ENCODE measurements at regions not wholly inside any gene's neighbourhood (a gene's known extent, or its start where the extent isn't known, plus 50 kb on each side); places are given as distances from the start of the nearest gene placed in this dataset.

- H3K9ac ChIP-seq, result no peak overlapping the region
- H3K4me1 ChIP-seq (ENCODE audit: low read depth, poor library complexity, severe bottlenecking), result no peaks in the 10 kb centered on the region
- no peaks in the 10 kb centered on the region for H4K20me1 ChIP-seq (ENCODE audit: insufficient read depth)
- H3K36me3 ChIP-seq (ENCODE audit: insufficient read depth), result no peaks in the 10 kb centered on the region
- H3K4me2 ChIP-seq, result no peak overlapping the region
- no peak overlapping the region for H3K4me3 ChIP-seq (IDR thresholded peaks at IDR 0.05; ENCODE audit: insufficient read depth, low read depth, low read length)
- no peaks in the 10 kb centered on the region for H3K27me3 ChIP-seq (ENCODE audit: insufficient read depth, low read depth)
- H2AFZ ChIP-seq (ENCODE audit: low read depth), result no peak overlapping the region
- TF ChIP-seq CTCF (conservative IDR thresholded peaks at IDR 0.05; ENCODE audit: low read depth, low read length), result no peak
- H3K27ac ChIP-seq, result no peak overlapping the region
- no peaks in the 10 kb centered on the region for H3K79me2 ChIP-seq (ENCODE audit: insufficient read depth, low read depth)
Measured at GRCh38 chr6:169139179-169139971, 114.3 kb downstream of the THBS2 start.

- no peaks in the 10 kb centered on the region for H3K79me2 ChIP-seq (ENCODE audit: insufficient read depth, low read depth)
- no peak for TF ChIP-seq CTCF (conservative IDR thresholded peaks at IDR 0.05; ENCODE audit: low read depth, low read length)
- H3K4me2 ChIP-seq, result no peak overlapping the region
- no peak overlapping the region for H3K4me3 ChIP-seq (IDR thresholded peaks at IDR 0.05; ENCODE audit: insufficient read depth, low read depth, low read length)
- H2AFZ ChIP-seq (ENCODE audit: low read depth), result no peak overlapping the region
- no peak overlapping the region for H3K27ac ChIP-seq
- no peaks in the 10 kb centered on the region for H3K27me3 ChIP-seq (ENCODE audit: insufficient read depth, low read depth)
- 0 out of 2 replicates have a peak, but pooled peaks cover 2% of the 10 kb centered on the region for H3K36me3 ChIP-seq (ENCODE audit: insufficient read depth)
- no peak overlapping the region for H3K9ac ChIP-seq
- H3K4me1 ChIP-seq (ENCODE audit: low read depth, poor library complexity, severe bottlenecking), result no peaks in the 10 kb centered on the region
- H4K20me1 ChIP-seq (ENCODE audit: insufficient read depth), result no peaks in the 10 kb centered on the region
Measured at GRCh38 chr6:169132352-169132940, 121.2 kb downstream of the THBS2 start.

GRCh38 chr6:169131390-169131789, 122.3 kb downstream of the THBS2 start:
- Histone ChIP-seq H2AFZ (ENCODE audit: low read depth) (no peak overlapping the region), H3K27me3 (ENCODE audit: insufficient read depth, low read depth) (no peaks in the 10 kb centered on the region), H3K36me3 (ENCODE audit: insufficient read depth) (0 out of 2 replicates have a peak, but pooled peaks cover 2% of the 10 kb centered on the region), H3K9ac (no peak overlapping the region), H3K79me2 (ENCODE audit: insufficient read depth, low read depth) (no peaks in the 10 kb centered on the region), H3K4me1 (ENCODE audit: low read depth, poor library complexity, severe bottlenecking) (no peaks in the 10 kb centered on the region), H3K4me3 (IDR thresholded peaks at IDR 0.05; ENCODE audit: insufficient read depth, low read depth, low read length) (no peak overlapping the region), H3K4me2 (no peak overlapping the region), H3K27ac (no peak overlapping the region), H4K20me1 (ENCODE audit: insufficient read depth) (no peaks in the 10 kb centered on the region)
- no peak for TF ChIP-seq CTCF (conservative IDR thresholded peaks at IDR 0.05; ENCODE audit: low read depth, low read length)

- H3K4me2 ChIP-seq, result no peak overlapping the region
- H3K4me1 ChIP-seq (ENCODE audit: low read depth, poor library complexity, severe bottlenecking), result no peaks in the 10 kb centered on the region
- H3K79me2 ChIP-seq (ENCODE audit: insufficient read depth, low read depth), result no peaks in the 10 kb centered on the region
- H2AFZ ChIP-seq (ENCODE audit: low read depth), result no peak overlapping the region
- no peaks in the 10 kb centered on the region for H4K20me1 ChIP-seq (ENCODE audit: insufficient read depth)
- no peaks in the 10 kb centered on the region for H3K27me3 ChIP-seq (ENCODE audit: insufficient read depth, low read depth)
- no peak overlapping the region for H3K4me3 ChIP-seq (IDR thresholded peaks at IDR 0.05; ENCODE audit: insufficient read depth, low read depth, low read length)
- no peak for TF ChIP-seq CTCF (conservative IDR thresholded peaks at IDR 0.05; ENCODE audit: low read depth, low read length)
- H3K9ac ChIP-seq, result no peak overlapping the region
- 0 out of 2 replicates have a peak, but pooled peaks cover 2% of the 10 kb centered on the region for H3K36me3 ChIP-seq (ENCODE audit: insufficient read depth)
- H3K27ac ChIP-seq, result no peak overlapping the region
Measured at GRCh38 chr6:169130113-169130512, 123.5 kb downstream of the THBS2 start.
